ENCODE measurements at regions not wholly inside any gene's neighbourhood (a gene's known extent, or its start where the extent isn't known, plus 50 kb on each side); places are given as distances from the start of the nearest gene placed in this dataset. TPM values are rescaled to one million over a fixed set of nuclear protein-coding genes. Genes with fewer than 3 reads are reported as not detected.

GRCh38 chr22:33109514-33110430, 51.6 kb upstream of the SYN3 start:
- Histone ChIP-seq H3K4me2 (no peak overlapping the region), H3K79me2 (no peaks in the 10 kb centered on the region), H4K20me1 (ENCODE audit: insufficient read depth, poor library complexity, severe bottlenecking) (no peaks in the 10 kb centered on the region), H3K9me2 (replicated peaks; ENCODE audit: insufficient read depth) (no peaks in the 10 kb centered on the region), H3K27ac (no peak overlapping the region), H3K27me3 (no peaks in the 10 kb centered on the region), H2AFZ (no peak overlapping the region), H3K9me3 (ENCODE audit: low read depth) (no peaks in the 10 kb centered on the region), H3K36me3 (replicated peaks; ENCODE audit: insufficient read depth, low read depth) (no peaks in the 10 kb centered on the region), H3K4me1 (ENCODE audit: insufficient read depth) (no peaks in the 10 kb centered on the region), H3K4me3 (no peak overlapping the region)
- DNase-seq (ENCODE audit: low spot score): no peak
- WGBS (ENCODE audit: low lambda C conversion rate, missing lambda C conversion rate): 76% methylated on average over 7 of the region's 7 CpGs
- no peak for TF ChIP-seq EZH2 (IDR thresholded peaks at IDR 0.05; ENCODE audit: borderline replicate concordance)
- no peak for TF ChIP-seq EZH2phosphoT487 (IDR thresholded peaks at IDR 0.05; ENCODE audit: low read depth, severe bottlenecking, unreplicated experiment)
- no peak for TF ChIP-seq CTCF (IDR thresholded peaks at IDR 0.05; ENCODE audit: poor library complexity)

GRCh38 chr22:33108037-33108436, 49.9 kb upstream of the SYN3 start:
- Histone ChIP-seq H3K9me2 (replicated peaks; ENCODE audit: insufficient read depth) (no peaks in the 10 kb centered on the region), H4K20me1 (ENCODE audit: insufficient read depth, poor library complexity, severe bottlenecking) (no peaks in the 10 kb centered on the region), H3K79me2 (no peaks in the 10 kb centered on the region), H3K4me1 (ENCODE audit: insufficient read depth) (no peaks in the 10 kb centered on the region), H3K9me3 (ENCODE audit: low read depth) (no peaks in the 10 kb centered on the region), H3K4me2 (no peak overlapping the region), H3K36me3 (replicated peaks; ENCODE audit: insufficient read depth, low read depth) (no peaks in the 10 kb centered on the region), H3K27me3 (no peaks in the 10 kb centered on the region), H2AFZ (no peak overlapping the region), H3K27ac (no peak overlapping the region), H3K4me3 (no peak overlapping the region)
- TF ChIP-seq EZH2 (IDR thresholded peaks at IDR 0.05; ENCODE audit: borderline replicate concordance): no peak
- TF ChIP-seq CTCF (IDR thresholded peaks at IDR 0.05; ENCODE audit: poor library complexity): no peak
- TF ChIP-seq EZH2phosphoT487 (IDR thresholded peaks at IDR 0.05; ENCODE audit: low read depth, severe bottlenecking, unreplicated experiment): no peak
- DNase-seq (ENCODE audit: low spot score): no peak
- WGBS (ENCODE audit: low lambda C conversion rate, missing lambda C conversion rate): 63% methylated on average over 5 of the region's 5 CpGs

Small RNA genes lying in the stretch of these regions (small RNA-seq; reads per million reads assigned to genes)
- not detected for gene Z82198.3

All from hepatocyte (in vitro differentiated cells).